HK-2 (cell line): ENCODE measurements at regions not wholly inside any gene's neighbourhood (a gene's known extent, or its start where the extent isn't known, plus 50 kb on each side); places are given as distances from the start of the nearest gene placed in this dataset.
"Not testable (repeated sequence)": the region's sequence is repeated elsewhere in the genome, so short reads cannot be mapped to it uniquely, and the experiment has no call there.

ENCODE experiments used
- DNase-seq: peaks from one replicate; pipeline ENCODE4 v3.0.0-alpha.2; 2018; ENCODE audit not compliant: unreplicated experiment

DNA sequence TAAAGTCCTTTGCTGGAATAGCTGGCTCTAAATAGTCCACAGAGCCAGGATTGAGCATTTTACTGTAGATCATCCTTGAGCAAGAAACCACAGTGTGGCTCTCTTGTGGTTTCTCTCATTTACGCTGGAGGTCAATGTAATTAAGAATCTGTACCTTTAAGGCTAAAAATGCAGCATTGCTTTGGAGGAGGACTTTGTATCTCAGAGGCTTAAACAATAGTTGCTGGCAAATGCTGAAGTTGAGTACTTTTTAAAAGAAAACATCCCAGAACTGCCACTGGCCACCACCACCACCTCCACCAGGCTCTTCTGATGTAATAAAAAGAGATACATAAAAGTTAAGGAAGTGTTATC, 177.3 kb upstream of the ADAMTSL1 start:
- no peak for DNase-seq

DNA sequence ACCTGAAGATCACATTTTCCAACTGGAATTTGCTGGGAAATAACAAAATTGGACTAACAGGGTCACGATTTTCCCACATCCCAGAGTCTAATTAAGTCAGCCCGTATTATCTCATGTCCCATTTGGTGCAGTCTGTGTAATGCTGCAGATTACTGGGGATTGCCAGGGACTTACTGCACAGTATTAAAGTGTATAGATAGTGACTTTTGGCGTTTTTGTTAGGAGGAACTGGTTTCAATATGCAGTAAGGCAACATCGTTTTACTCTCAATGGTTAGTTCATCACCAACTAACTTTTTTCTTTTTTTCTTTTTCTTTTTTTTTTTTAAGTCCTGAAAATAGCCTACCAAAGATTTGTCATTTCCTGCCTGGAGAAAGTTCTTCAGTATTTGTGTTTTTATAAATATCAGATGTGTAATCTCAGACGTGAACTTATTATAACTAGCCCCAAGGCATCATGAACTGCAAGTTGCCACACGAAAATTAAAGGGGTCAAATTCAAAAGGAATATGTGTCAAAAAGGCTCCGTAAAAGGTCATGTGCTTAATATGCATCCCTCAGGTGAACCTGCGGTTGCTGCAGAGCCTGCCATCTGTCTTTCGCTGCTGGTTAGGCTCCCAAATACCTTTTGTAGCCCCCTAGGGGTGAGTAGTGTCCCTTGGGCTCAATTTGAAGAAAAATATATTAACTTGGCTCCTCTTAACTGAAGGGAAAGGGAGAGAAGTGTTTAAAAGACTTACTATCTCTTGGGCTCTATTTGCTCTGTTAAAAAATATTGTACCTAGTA, 176.7 kb upstream of the ADAMTSL1 start:
- no peak for DNase-seq

DNA sequence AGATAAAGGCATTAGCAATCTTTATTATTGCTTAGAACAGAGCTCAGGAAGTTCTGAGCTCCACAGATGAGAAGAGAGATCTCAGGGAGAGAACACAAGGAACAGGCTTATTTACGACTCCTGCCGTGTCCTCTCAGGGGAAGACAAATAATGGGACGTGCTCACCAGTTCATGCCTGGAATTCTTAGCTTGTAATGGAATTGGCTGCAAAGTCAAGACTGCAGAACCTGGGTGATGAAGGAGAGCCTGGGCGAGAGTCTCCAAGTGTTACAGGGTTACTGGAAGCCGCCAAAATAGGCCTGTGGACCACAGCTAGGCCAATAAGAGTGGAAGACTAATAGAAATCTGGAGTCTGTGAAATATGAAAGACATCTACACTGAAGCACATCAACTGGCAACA, 174.5 kb upstream of the ADAMTSL1 start:
- no peak for DNase-seq

DNA sequence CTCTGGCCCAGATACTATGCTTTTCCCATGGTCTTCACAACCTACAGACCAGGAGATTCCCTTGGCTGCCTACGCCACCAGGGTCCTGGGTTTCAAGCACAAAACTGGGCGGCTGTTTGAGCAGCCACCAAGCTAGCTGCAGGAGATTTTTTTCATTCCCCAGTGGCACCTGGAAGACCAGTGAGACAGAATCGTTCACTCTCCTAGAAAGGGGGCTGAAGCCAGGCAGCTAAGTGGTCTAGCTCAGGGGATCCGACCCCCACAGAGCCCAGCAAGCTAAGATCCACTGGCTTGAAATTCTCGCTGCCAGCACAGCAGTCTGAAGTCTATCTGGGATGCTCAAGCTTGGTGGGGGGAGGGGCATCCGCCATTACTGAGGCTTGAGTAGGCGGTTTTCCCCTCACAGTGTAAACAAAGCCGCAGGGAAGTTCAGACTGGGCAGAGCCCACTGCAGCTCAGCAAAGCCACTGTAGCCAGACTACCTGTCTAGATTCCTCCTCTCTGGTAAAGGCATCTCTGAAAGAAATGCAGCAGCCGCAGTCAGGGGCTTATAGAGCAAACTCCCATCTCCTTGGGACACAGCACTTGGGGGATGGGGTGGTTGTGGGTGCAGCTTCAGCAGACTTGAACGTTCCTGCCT, 168.7 kb upstream of the ADAMTSL1 start:
- not testable (repeated sequence) for DNase-seq

DNA sequence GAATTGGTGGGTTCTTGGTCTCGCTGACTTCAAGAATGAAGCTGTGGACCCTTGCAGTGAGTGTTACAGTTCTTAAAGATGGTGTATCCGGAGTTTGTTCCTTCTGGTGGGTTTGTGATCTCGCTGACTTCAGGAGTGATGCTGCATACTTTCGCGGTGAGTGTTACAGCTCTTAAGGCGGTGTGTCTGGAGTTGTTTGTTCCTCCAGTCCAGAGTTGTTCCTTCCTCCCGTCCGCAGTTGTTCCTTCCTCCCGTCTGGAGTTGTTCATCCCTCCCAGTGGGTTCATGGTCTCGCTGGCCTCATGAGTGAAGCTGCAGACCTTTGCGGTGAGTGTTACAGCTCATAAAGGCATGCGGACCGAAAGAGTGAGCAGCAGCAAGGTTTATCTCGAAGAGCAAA, 159.6 kb upstream of the ADAMTSL1 start:
- DNase-seq = no peak

GRCh38 chr9:18317896-18318295, 156.1 kb upstream of the ADAMTSL1 start:
- no peak for DNase-seq

DNA sequence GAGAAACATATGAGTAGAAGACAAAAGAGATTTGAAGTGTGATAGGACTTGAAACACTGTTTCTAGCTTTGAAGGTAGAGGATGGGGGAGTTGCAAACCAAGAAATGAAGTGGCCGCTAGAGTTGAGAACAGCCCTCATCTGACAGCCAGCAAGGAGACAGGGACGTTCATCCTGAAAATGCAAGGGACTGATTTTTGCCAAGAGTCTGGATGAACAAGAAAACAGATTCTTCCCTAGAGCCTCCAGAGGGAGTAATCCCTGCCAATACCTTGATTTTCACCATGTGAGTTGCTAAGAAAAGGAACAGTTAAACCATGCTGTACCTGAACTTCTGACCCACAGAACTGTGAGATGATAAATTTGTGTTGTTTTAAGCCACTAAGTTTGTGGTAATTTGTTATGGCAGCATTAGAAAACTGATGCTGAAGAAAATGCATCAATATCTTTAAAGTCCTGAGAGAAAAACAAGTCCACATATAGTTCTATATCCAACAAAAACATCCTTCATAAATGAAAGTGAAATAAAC, 154.0 kb upstream of the ADAMTSL1 start:
- no peak for DNase-seq

- DNase-seq = no peak
Observed at GRCh38 chr9:18324928-18325745, 148.8 kb upstream of the ADAMTSL1 start.

DNA sequence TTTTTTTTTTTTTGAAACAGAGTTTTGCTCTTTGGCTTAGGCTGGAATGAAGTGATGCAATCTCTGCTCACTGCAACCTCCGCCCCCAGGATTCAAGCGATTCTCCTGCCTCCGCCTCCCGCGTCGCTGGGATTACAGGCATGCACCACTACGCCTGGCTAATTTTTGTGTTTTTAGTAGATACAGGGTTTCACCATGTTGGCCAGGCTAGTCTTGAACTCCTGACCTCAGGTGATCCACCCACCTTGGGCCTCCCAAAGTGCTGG, 148.3 kb upstream of the ADAMTSL1 start:
- not testable (repeated sequence) for DNase-seq

DNA sequence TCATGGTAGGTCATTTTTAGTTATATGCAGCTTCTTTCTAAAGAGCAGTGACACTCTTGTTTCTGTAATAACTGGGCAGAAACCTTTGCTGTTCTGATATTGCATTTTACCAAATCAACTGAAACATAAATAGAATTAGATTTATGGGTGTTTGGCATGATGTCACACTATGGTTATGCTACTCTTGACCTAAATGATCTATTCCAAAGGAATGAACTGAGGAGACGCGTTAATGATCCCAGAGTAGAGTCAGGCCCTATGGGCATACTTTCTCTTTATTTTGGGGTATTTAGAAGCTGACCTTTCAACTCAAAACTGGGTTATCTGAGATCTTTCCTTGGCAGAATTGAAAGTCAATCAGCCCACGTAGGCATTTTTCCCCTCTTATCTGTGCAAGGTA, 146.8 kb upstream of the ADAMTSL1 start:
- DNase-seq = no peak

- DNase-seq = no peak
Observed at GRCh38 chr9:18330401-18331309, 143.3 kb upstream of the ADAMTSL1 start.

- no peak for DNase-seq
Observed at GRCh38 chr9:18331310-18331684, 142.7 kb upstream of the ADAMTSL1 start.

DNA sequence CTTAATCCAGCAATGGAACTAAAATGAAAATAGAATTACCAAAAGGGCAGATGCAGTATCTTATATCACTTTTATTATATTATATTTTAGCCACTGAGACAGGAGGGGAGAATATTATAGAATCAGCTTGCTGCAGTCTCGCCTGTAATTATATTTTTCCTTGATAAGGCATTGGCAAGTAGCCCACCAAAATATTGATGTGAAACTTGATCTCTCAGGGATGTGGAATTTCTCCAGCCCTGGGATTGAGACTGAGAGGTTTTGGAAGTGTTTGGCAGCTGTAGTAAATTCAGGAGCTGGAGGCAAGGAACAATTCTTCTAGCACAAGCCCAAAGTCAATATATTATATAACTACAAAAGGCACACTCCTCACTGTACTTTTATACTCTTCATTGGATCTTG, 142.1 kb upstream of the ADAMTSL1 start:
- DNase-seq = no peak

- DNase-seq = no peak
Observed at GRCh38 chr9:18333157-18333556, 140.8 kb upstream of the ADAMTSL1 start.

GRCh38 chr9:18335825-18336224, 138.1 kb upstream of the ADAMTSL1 start:
- DNase-seq = no peak

- DNase-seq = no peak
Observed at GRCh38 chr9:18338042-18338441, 135.9 kb upstream of the ADAMTSL1 start.

GRCh38 chr9:18343784-18344183, 130.2 kb upstream of the ADAMTSL1 start:
- DNase-seq = no peak

- DNase-seq = no peak
Observed at GRCh38 chr9:18346745-18347144, 127.2 kb upstream of the ADAMTSL1 start.

GRCh38 chr9:18347386-18348082, 126.4 kb upstream of the ADAMTSL1 start:
- no peak for DNase-seq

- DNase-seq = no peak
Observed at GRCh38 chr9:18348083-18348475, 125.9 kb upstream of the ADAMTSL1 start.

- DNase-seq = no peak
Observed at GRCh38 chr9:18349530-18349929, 124.4 kb upstream of the ADAMTSL1 start.
